ENCODE measurements at regions not wholly inside any gene's neighbourhood (a gene's known extent, or its start where the extent isn't known, plus 50 kb on each side); places are given as distances from the start of the nearest gene placed in this dataset.

- TF ChIP-seq HOXB13 (CRISPR knock-in tag; IDR thresholded peaks at IDR 0.05; ENCODE audit: low read depth) (no peak), SREBF2 (IDR thresholded peaks at IDR 0.05) (no peak), TP53 (CRISPR knock-in tag; IDR thresholded peaks at IDR 0.05) (no peak), MAFK (IDR thresholded peaks at IDR 0.05; ENCODE audit: partially characterized antibody) (no peak)
Measured at GRCh38 chr1:90579212-90579802, 137.8 kb downstream of the BARHL2 start.
